ENCODE measurements at regions not wholly inside any gene's neighbourhood (a gene's known extent, or its start where the extent isn't known, plus 50 kb on each side); places are given as distances from the start of the nearest gene placed in this dataset.

- TF ChIP-seq CTCF (IDR thresholded peaks at IDR 0.05; ENCODE audit: low read depth, low read length) (no peak), POLR2A (IDR thresholded peaks at IDR 0.05; ENCODE audit: extremely low read depth, insufficient read length) (no peak)
These were observed 1068.3 kb upstream of the EDIL3 start for GRCh38 chr5:85453026-85453349.

Data from NB4 (cell line).